HEK293 (cell line): ENCODE measurements at regions not wholly inside any gene's neighbourhood (a gene's known extent, or its start where the extent isn't known, plus 50 kb on each side); places are given as distances from the start of the nearest gene placed in this dataset.
A peak's percentile ranks its signal among the peaks of the same experiment; 100 is the strongest.
"Not testable (repeated sequence)": the region's sequence is repeated elsewhere in the genome, so short reads cannot be mapped to it uniquely, and the experiment has no call there.

Experiments
- CTCF ChIA-PET: fragments of 350-600 bp; formaldehyde crosslinking; extraction: SDS; loops from one replicate; lab custom pipeline; 2021; ENCODE audit warnings: antibody characterized with exemption; lab: Yijun Ruan, JAX
- POLR2A ChIA-PET: fragments of 300-600 bp; formaldehyde crosslinking; extraction: SDS; loops from one replicate; lab custom pipeline; 2020; ENCODE audit warnings: antibody characterized with exemption, inconsistent platforms; lab: Yijun Ruan, JAX
- H3K27ac ChIP-seq: fragments of 200-500 bp; sonication (Bioruptor generic); 2 replicates; pipeline ENCODE4 v1.5.1; 2014; ENCODE audit warnings: low read depth, low read length, control low read depth, inconsistent platforms; ENCODE audit errors: extremely low read depth
- H3K36me3 ChIP-seq, 2 experiments: fragments of 200-500 bp in 1 of 2; sonication (Bioruptor generic) in 1 of 2; 1 replicate in 1 of 2; 2 replicates in 1 of 2; pipeline ENCODE4 v1.5.1; 2014 to 2017; ENCODE audit warnings: inconsistent platforms in 2 of 2, low read length in 2 of 2; ENCODE audit not compliant: control insufficient read depth in 2 of 2, insufficient read depth in 1 of 2
- H3K4me1 ChIP-seq: fragments of 200-500 bp; sonication (Bioruptor generic); 2 replicates; pipeline ENCODE4 v1.5.1; 2014; ENCODE audit warnings: mild to moderate bottlenecking, low read length, inconsistent platforms; ENCODE audit not compliant: control insufficient read depth, insufficient read depth
- H3K4me3 ChIP-seq: 2 replicates; pipeline ENCODE4 v1.5.1; 2011; ENCODE audit warnings: low read depth, mild to moderate bottlenecking, control low read depth, low read length, moderate library complexity
- H3K9me3 ChIP-seq: fragments of 200-500 bp; sonication (Bioruptor generic); 2 replicates; pipeline ENCODE4 v1.5.1; 2014; ENCODE audit warnings: low read depth, low read length, inconsistent platforms; ENCODE audit not compliant: control insufficient read depth, insufficient read depth
- BCL11B ChIP-seq: fragments of 450-650 bp; formaldehyde crosslinking; IDR thresholded peaks from 2 replicates; pipeline ENCODE4 v1.5.1; 2016; ENCODE audit warnings: low read depth, missing biosample characterization, missing genetic modification characterization
- MZF1 ChIP-seq: fragments of 450-650 bp; formaldehyde crosslinking; IDR thresholded peaks from 2 replicates; pipeline ENCODE4 v1.5.1; 2017; ENCODE audit warnings: missing biosample characterization, missing genetic modification characterization, borderline replicate concordance
- ZBTB1 ChIP-seq: fragments of 450-650 bp; formaldehyde crosslinking; IDR thresholded peaks from 2 replicates; pipeline ENCODE4 v1.5.1; 2016; ENCODE audit warnings: missing biosample characterization, missing genetic modification characterization
- ZEB2 ChIP-seq: fragments of 450-650 bp; formaldehyde crosslinking; IDR thresholded peaks from 2 replicates; pipeline ENCODE4 v1.5.1; 2016; ENCODE audit warnings: missing biosample characterization, missing genetic modification characterization
- ZFP41 ChIP-seq: fragments of 450-650 bp; formaldehyde crosslinking; IDR thresholded peaks from 2 replicates; pipeline ENCODE4 v1.5.1; 2016; ENCODE audit warnings: missing biosample characterization, missing genetic modification characterization, borderline replicate concordance
- ZNF121 ChIP-seq: fragments of 450-650 bp; formaldehyde crosslinking; IDR thresholded peaks from 2 replicates; pipeline ENCODE4 v1.5.1; 2016; ENCODE audit warnings: missing biosample characterization, missing genetic modification characterization
- ZNF148 ChIP-seq: fragments of 450-650 bp; formaldehyde crosslinking; IDR thresholded peaks from 2 replicates; pipeline ENCODE4 v1.5.0; 2017; ENCODE audit warnings: missing biosample characterization, missing genetic modification characterization, borderline replicate concordance
- ZNF18 ChIP-seq: fragments of 450-650 bp; formaldehyde crosslinking; IDR thresholded peaks from 2 replicates; pipeline ENCODE4 v1.5.1; 2016; ENCODE audit warnings: missing biosample characterization, missing genetic modification characterization
- ZNF184 ChIP-seq: fragments of 450-650 bp; IDR thresholded peaks from 2 replicates; pipeline ENCODE4 v1.5.1; 2018; ENCODE audit warnings: missing biosample characterization, mild to moderate bottlenecking, missing genetic modification characterization
- ZNF366 ChIP-seq: fragments of 450-650 bp; formaldehyde crosslinking; conservative IDR thresholded peaks from 2 replicates; pipeline ENCODE4 v1.5.1; 2016; ENCODE audit warnings: missing biosample characterization, missing genetic modification characterization
- ZNF423 ChIP-seq: fragments of 450-650 bp; formaldehyde crosslinking; IDR thresholded peaks from 2 replicates; pipeline ENCODE4 v1.5.1; 2016; ENCODE audit warnings: missing biosample characterization, missing genetic modification characterization
- ZNF426 ChIP-seq: fragments of 450-650 bp; formaldehyde crosslinking; IDR thresholded peaks from 2 replicates; pipeline ENCODE4 v1.5.1; 2017; ENCODE audit warnings: missing biosample characterization, missing genetic modification characterization, mild to moderate bottlenecking, inconsistent platforms, moderate library complexity
- ZNF549 ChIP-seq: fragments of 450-650 bp; IDR thresholded peaks from 2 replicates; pipeline ENCODE4 v1.5.1; 2018; ENCODE audit warnings: missing biosample characterization, missing genetic modification characterization, mild to moderate bottlenecking, inconsistent platforms, moderate library complexity
- ZNF555 ChIP-seq: fragments of 450-650 bp; formaldehyde crosslinking; conservative IDR thresholded peaks from 2 replicates; pipeline ENCODE4 v1.5.1; 2017; ENCODE audit warnings: missing biosample characterization, mild to moderate bottlenecking, missing genetic modification characterization, inconsistent platforms
- ZNF561 ChIP-seq: fragments of 450-650 bp; IDR thresholded peaks from 2 replicates; pipeline ENCODE4 v1.5.1; 2018; ENCODE audit warnings: missing biosample characterization, missing genetic modification characterization, borderline replicate concordance
- ZNF621 ChIP-seq: fragments of 450-650 bp; formaldehyde crosslinking; IDR thresholded peaks from 2 replicates; pipeline ENCODE4 v1.5.1; 2017; ENCODE audit warnings: missing biosample characterization, missing genetic modification characterization
- ZNF623 ChIP-seq: fragments of 450-650 bp; formaldehyde crosslinking; IDR thresholded peaks from 2 replicates; pipeline ENCODE4 v1.5.1; 2016; ENCODE audit warnings: missing biosample characterization, missing genetic modification characterization
- ZNF660 ChIP-seq: fragments of 450-650 bp; IDR thresholded peaks from 2 replicates; pipeline ENCODE4 v1.5.1; 2018; ENCODE audit warnings: missing biosample characterization, mild to moderate bottlenecking, missing genetic modification characterization
- ZNF768 ChIP-seq: fragments of 450-650 bp; formaldehyde crosslinking; IDR thresholded peaks from 2 replicates; pipeline ENCODE4 v1.5.1; 2018; ENCODE audit warnings: missing biosample characterization, mild to moderate bottlenecking, missing genetic modification characterization
- ZNF830 ChIP-seq: fragments of 450-650 bp; IDR thresholded peaks from 2 replicates; pipeline ENCODE4 v1.5.0; 2018; ENCODE audit warnings: missing biosample characterization, missing genetic modification characterization, low read depth, mild to moderate bottlenecking, moderate library complexity

- TF ChIP-seq ZNF18 (tag by site-specific recombination) = no peak
- no peak for TF ChIP-seq ZBTB1 (tag by site-specific recombination)
- TF ChIP-seq ZNF555 (tag by site-specific recombination) = no peak
- TF ChIP-seq ZNF423 (tag by site-specific recombination) = no peak
- TF ChIP-seq ZNF623 (tag by site-specific recombination) = no peak
- TF ChIP-seq MZF1 (tag by site-specific recombination) = no peak
- TF ChIP-seq ZNF121 = no peak
- no peak for TF ChIP-seq ZNF660 (tag by site-specific recombination)
- no peak for TF ChIP-seq ZEB2 (tag by site-specific recombination)
- TF ChIP-seq ZNF184 (tag by site-specific recombination) = no peak
- no peak for TF ChIP-seq ZNF621 (tag by site-specific recombination)
- no peak for TF ChIP-seq ZNF148 (tag by site-specific recombination)
- TF ChIP-seq ZNF549 (tag by site-specific recombination) = no peak
Measured at GRCh38 chr6:12624142-12624837, 92.3 kb upstream of the PHACTR1 start (continued).

GRCh38 chr6:12627053-12627452, 89.5 kb upstream of the PHACTR1 start:
- TF ChIP-seq BCL11B (tag by site-specific recombination) (no peak), ZFP41 (tag by site-specific recombination) (no peak), ZNF830 (tag by site-specific recombination) (no peak), ZNF768 (peak; percentile 16; the same call in 1 of the 2 replicates), ZNF426 (tag by site-specific recombination) (no peak)
- TF ChIP-seq, all 188 proteins: peak for 1
- no peak overlapping the region for H3K27ac ChIP-seq
- no peak overlapping the region for H3K4me3 ChIP-seq
- no peaks in the 10 kb centered on the region for H3K36me3 ChIP-seq
- H3K9me3 ChIP-seq = no peaks in the 10 kb centered on the region
- ChIA-PET CTCF (interaction anchor here (0.5 to 2.7 kb wide), 8 partner anchors 9 to 338 kb away, joined by 3 to 13 read pairs (median 4); no protein-coding TSS in a partner anchor), POLR2A (no interaction called here)
- no peaks in the 10 kb centered on the region for H3K4me1 ChIP-seq

GRCh38 chr6:12628327-12628726, 88.2 kb upstream of the PHACTR1 start:
- CTCF ChIA-PET = interaction anchor here (0.7 to 2.7 kb wide), 3 partner anchors 9 to 973 kb away, joined by 3 to 13 read pairs (median 3); no protein-coding TSS in a partner anchor
- H3K4me3 ChIP-seq = no peak overlapping the region

GRCh38 chr6:12633746-12634145, 82.8 kb upstream of the PHACTR1 start:
- H3K4me3 ChIP-seq, H3K4me1 ChIP-seq, POLR2A ChIA-PET, H3K27ac ChIP-seq, CTCF ChIA-PET, H3K36me3 ChIP-seq, H3K9me3 ChIP-seq: not testable (repeated sequence)

More at GRCh38 chr6:12628327-12628726, 88.2 kb upstream of the PHACTR1 start:
- TF ChIP-seq ZNF561 (tag by site-specific recombination) (no peak), ZNF366 (tag by site-specific recombination) (peak; percentile 47; the same call in 1 of the 2 replicates)
- TF ChIP-seq, all 188 proteins: peak for 1
- Histone ChIP-seq H3K36me3 (no peaks in the 10 kb centered on the region), H3K9me3 (no peaks in the 10 kb centered on the region), H3K27ac (no peak overlapping the region), H3K4me1 (no peaks in the 10 kb centered on the region)
- POLR2A ChIA-PET = no interaction called here
